Tibial artery (tissue), 4 donors: ENCODE measurements at regions not wholly inside any gene's neighbourhood (a gene's known extent, or its start where the extent isn't known, plus 50 kb on each side); places are given as distances from the start of the nearest gene placed in this dataset.

ENCODE experiments used
- DNase-seq, 2 donors: peaks; one replicate each; pipeline ENCODE4 v3.0.0-alpha.2; 2019
- H3K27ac ChIP-seq, 2 donors: fragments of 200-600 bp; sonication (generic) in 1 of 2; 1 replicate in 1 of 2; 2 replicates in 1 of 2; pipeline ENCODE4 v1.5.1; 2018 to 2019; ENCODE audit warnings: mild to moderate bottlenecking in 1 of 2
- H3K27me3 ChIP-seq, 2 donors: fragments of 200-600 bp; sonication (generic) in 1 of 2; one replicate each; pipeline versions ENCODE4 v1.5.1 to v1.6.0; 2016 to 2019
- H3K36me3 ChIP-seq, 3 donors: fragments of 200-600 bp; sonication (generic) in 2 of 3; one replicate each; pipeline ENCODE4 v1.5.1; 2016 to 2019; ENCODE audit warnings: mild to moderate bottlenecking in 2 of 3
- H3K4me1 ChIP-seq, 4 donors: fragments of 200-600 bp; sonication (generic) in 2 of 4; 1 replicate in 3 of 4; 2 replicates in 1 of 4; pipeline ENCODE4 v1.5.1; 2016 to 2019
- H3K4me3 ChIP-seq, 2 donors: fragments of 200-600 bp; sonication (generic) in 1 of 2; 1 replicate in 1 of 2; 2 replicates in 1 of 2; pipeline ENCODE4 v1.5.1; 2018 to 2019; ENCODE audit warnings: mild to moderate bottlenecking in 2 of 2
- H3K9me3 ChIP-seq, 3 donors: fragments of 200-600 bp; sonication (generic) in 1 of 3; one replicate each; pipeline ENCODE4 v1.5.1; 2016 to 2019
- CTCF ChIP-seq, 2 experiments: fragments of 200-600 bp in 1 of 2; fragments of 450-650 bp in 1 of 2; IDR thresholded peaks; one replicate each; pipeline ENCODE4 v1.5.1; 2017 to 2019; ENCODE audit warnings: antibody characterized with exemption in 2 of 2, mild to moderate bottlenecking in 1 of 2, moderate library complexity in 1 of 2
- intact Hi-C: fragments of 100-400 bp; cut with DNase I; formaldehyde crosslinking; loops from one replicate; pipeline ENCODE4 v1.15.0; 2023; ENCODE audit warnings: low total_unique reads

DNA sequence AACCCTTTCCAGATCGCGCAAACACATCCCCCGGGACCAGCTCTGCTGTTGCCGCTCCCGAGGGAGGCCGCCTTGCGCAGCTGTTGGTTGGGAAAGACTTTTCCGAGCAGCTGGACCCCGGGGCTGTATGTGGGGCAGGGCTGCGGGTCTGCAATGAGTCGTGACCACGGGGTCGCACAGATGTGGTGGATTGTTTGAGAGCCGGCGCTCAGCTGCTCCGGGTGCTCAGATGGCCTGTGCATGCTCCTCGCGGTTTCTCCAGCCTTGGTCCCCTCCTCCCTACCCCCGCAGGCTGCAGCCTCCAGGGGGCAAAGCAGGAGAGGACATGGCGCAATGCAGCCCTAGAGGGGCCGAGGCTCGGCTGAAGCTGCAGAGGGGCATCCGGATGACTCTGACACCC lies 105.2 kb upstream of the OTOS start:
- no peaks in the 10 kb centered on the region for H3K27me3 ChIP-seq
- H3K4me3 ChIP-seq = no peak overlapping the region
- TF ChIP-seq CTCF (IDR thresholded peaks at IDR 0.05) = no peak
- DNase-seq = peak; percentile 57 to 91
- H3K9me3 ChIP-seq = no peaks in the 10 kb centered on the region
- peak overlapping the region; percentile 64 to 97 for H3K27ac ChIP-seq
- intact Hi-C loops = loop anchor here (10.0 kb wide), 1 partner anchor 1961 kb away; the partner anchor contains the start of gene PER2
- peaks cover 0 to 43% (median 26%) of the 10 kb centered on the region in 4 donors for H3K4me1 ChIP-seq
- H3K36me3 ChIP-seq = no peaks in the 10 kb centered on the region

- peaks cover 0 to 49% (median 32%) of the 10 kb centered on the region in 4 donors for H3K4me1 ChIP-seq
- no peak for DNase-seq
- no peak for TF ChIP-seq CTCF (IDR thresholded peaks at IDR 0.05)
- no peaks in the 10 kb centered on the region for H3K9me3 ChIP-seq
- H3K36me3 ChIP-seq = no peaks in the 10 kb centered on the region
- no peaks in the 10 kb centered on the region for H3K27me3 ChIP-seq
- H3K27ac ChIP-seq = peak overlapping the region; percentile 64 to 97
- intact Hi-C loops = loop anchor here (10.0 kb wide), 1 partner anchor 1961 kb away; the partner anchor contains the start of gene PER2
- H3K4me3 ChIP-seq = no peak overlapping the region
These were observed 105.8 kb upstream of the OTOS start for GRCh38 chr2:240246173-240246820.

DNA sequence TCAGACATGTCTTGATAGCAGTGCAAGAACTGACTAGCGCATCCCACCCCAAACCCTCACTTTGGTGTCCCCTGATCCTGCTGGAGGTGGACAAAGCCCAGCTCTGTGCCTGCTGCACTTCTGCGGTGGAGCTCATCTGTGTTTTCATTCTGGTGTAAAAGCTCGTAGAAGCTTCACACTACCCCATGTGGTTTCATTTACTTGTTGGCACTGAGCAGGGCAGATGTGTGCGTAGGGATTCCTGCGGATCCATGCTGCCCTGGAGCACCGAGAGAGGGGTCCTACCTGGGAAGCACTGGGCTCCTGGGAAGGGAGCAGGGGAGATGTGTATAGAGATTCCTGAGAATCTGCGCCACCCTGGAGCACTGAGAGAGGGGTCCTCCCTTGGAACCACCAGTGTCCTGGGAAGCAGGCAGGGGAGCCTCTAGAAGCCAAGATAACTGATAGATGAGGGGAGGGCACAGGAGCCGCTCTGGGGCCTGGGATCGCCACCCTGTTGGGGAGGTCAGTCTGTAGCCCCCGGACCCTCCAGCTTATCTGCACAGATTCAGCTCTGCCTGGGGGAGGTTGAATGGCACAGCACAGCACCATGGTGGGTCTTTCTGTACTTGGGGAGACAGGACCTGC lies 106.9 kb upstream of the OTOS start:
- Histone ChIP-seq H3K4me1 (peaks cover 0 to 59% (median 41%) of the 10 kb centered on the region in 4 donors), H3K36me3 (no peaks in the 10 kb centered on the region), H3K27ac (peak overlapping the region; percentile 40 to 97), H3K9me3 (no peaks in the 10 kb centered on the region), H3K4me3 (no peak overlapping the region), H3K27me3 (no peaks in the 10 kb centered on the region)
- DNase-seq = no peak
- TF ChIP-seq CTCF (IDR thresholded peaks at IDR 0.05) = no peak
- intact Hi-C loops = loop anchor here (10.0 kb wide), 1 partner anchor 1963 kb away; the partner anchor contains the start of gene PER2

GRCh38 chr2:240247868-240248720 lies 107.6 kb upstream of the OTOS start:
- TF ChIP-seq CTCF (IDR thresholded peaks at IDR 0.05) = no peak
- intact Hi-C loops = loop anchor here (10.0 kb wide), 1 partner anchor 1963 kb away; the partner anchor contains the start of gene PER2
- H3K27me3 ChIP-seq = no peaks in the 10 kb centered on the region
- peak overlapping the region; percentile 40 to 97 for H3K27ac ChIP-seq
- no peaks in the 10 kb centered on the region for H3K36me3 ChIP-seq
- H3K9me3 ChIP-seq = no peaks in the 10 kb centered on the region
- no peak overlapping the region for H3K4me3 ChIP-seq
- H3K4me1 ChIP-seq = peaks cover 0 to 65% (median 46%) of the 10 kb centered on the region in 4 donors
- no peak for DNase-seq

GRCh38 chr2:240248721-240249422 lies 108.4 kb upstream of the OTOS start:
- intact Hi-C loops = loop anchor here (10.0 kb wide), 1 partner anchor 1964 kb away; the partner anchor contains the start of gene PER2
- Histone ChIP-seq H3K27me3 (no peaks in the 10 kb centered on the region), H3K4me3 (no peak overlapping the region), H3K27ac (peak overlapping the region; percentile 90 to 97), H3K9me3 (no peaks in the 10 kb centered on the region), H3K4me1 (peaks cover 0 to 65% (median 47%) of the 10 kb centered on the region in 4 donors), H3K36me3 (no peaks in the 10 kb centered on the region)
- DNase-seq = no peak
- TF ChIP-seq CTCF (IDR thresholded peaks at IDR 0.05) = no peak
